ENCODE measurements at regions not wholly inside any gene's neighbourhood (a gene's known extent, or its start where the extent isn't known, plus 50 kb on each side); places are given as distances from the start of the nearest gene placed in this dataset.
"Not testable (repeated sequence)": the region's sequence is repeated elsewhere in the genome, so short reads cannot be mapped to it uniquely, and the experiment has no call there.

- no peak for DNase-seq (ENCODE audit: low read depth)
Measured at GRCh38 chr10:128578766-128579165, 452.5 kb upstream of the MKI67 start.

- no peak for DNase-seq (ENCODE audit: low read depth)
Measured at GRCh38 chr10:128579280-128579865, 453.1 kb upstream of the MKI67 start.

- no peak for DNase-seq (ENCODE audit: low read depth)
Measured at GRCh38 chr10:128579901-128580300, 453.7 kb upstream of the MKI67 start.

DNA sequence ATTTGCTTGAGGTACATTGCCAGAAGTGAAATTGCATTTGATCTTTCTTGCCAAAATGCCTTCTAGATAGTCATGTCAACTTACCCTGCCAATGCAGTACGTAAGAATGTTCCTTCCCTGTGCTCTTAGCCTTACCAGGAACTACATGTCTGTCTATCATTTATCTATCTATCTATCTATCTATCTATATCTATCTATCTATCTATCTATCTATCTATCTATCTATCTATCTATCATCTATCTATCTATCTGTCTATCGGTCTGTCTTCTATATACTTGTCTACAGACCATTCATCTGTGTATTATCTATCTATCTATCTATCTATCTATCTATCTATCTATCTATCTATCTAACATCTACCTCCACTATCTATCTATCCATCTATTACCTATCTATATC lies 456.9 kb upstream of the MKI67 start:
- DNase-seq (ENCODE audit: low read depth) = not testable (repeated sequence)

DNA sequence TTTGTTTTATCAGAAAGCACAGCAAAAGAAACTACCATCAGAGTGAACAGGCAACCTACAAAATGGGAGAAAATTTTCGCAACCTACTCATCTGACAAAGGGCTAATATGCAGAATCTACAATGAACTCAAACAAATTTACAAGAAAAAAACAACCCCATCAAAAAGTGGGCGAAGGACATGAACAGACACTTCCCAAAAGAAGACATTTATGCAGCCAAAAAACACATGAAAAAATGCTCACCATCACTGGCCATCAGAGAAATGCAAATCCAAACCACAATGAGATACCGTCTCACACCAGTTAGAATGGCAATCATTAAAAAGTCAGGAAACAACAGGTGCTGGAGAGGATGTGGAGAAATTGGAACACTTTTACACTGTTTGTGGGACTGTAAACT lies 460.4 kb upstream of the MKI67 start:
- DNase-seq (ENCODE audit: low read depth) = not testable (repeated sequence)

GRCh38 chr10:128587689-128588088 lies 461.5 kb upstream of the MKI67 start:
- DNase-seq (ENCODE audit: low read depth) = no peak

GRCh38 chr10:128588402-128588801 lies 462.2 kb upstream of the MKI67 start:
- no peak for DNase-seq (ENCODE audit: low read depth)

- DNase-seq (ENCODE audit: low read depth) = no peak
Measured at GRCh38 chr10:128594688-128595087, 468.5 kb upstream of the MKI67 start.

GRCh38 chr10:128596906-128597305 lies 470.7 kb upstream of the MKI67 start:
- no peak for DNase-seq (ENCODE audit: low read depth)

DNA sequence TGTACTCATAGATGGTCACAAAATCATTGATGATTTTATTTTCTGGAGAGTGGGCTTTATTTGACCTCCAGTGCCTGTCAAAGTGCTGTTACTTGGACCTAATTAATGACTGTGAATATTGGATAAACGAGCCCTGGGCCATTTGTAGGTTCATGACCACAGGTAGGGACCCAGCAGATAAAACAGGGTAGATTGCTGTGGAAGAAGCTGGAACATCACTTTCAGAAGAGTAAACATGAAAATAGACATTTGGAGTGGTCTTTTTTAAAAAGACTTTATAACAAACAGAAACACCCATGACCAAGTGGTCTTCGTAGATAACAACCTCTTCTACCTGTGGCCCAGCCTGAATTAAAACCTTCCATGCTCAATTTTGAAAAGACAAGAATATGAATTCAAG lies 472.8 kb upstream of the MKI67 start:
- DNase-seq (ENCODE audit: low read depth) = no peak

GRCh38 chr10:128599538-128599937 lies 473.3 kb upstream of the MKI67 start:
- no peak for DNase-seq (ENCODE audit: low read depth)

DNA sequence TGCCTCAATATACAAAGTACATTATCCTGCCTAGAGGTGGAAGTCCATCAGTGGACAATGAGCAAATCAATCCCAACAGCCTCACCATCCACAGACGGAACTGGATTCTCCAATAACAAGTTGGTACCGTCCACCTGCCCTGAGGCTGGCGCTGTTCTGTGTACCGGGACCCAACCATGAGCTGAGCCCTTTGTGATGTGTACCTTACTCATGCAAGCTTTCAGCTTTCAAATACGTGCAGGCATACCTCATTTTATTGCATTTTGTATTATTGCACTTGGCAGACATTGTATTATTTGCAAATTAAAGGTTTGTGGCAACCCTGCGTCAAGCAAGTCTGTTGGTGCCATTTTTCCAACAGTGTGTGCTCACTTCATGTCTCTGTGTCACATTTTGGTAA lies 476.0 kb upstream of the MKI67 start:
- DNase-seq (ENCODE audit: low read depth) = no peak

- DNase-seq (ENCODE audit: low read depth) = no peak
Measured at GRCh38 chr10:128604025-128604424, 477.8 kb upstream of the MKI67 start.

DNA sequence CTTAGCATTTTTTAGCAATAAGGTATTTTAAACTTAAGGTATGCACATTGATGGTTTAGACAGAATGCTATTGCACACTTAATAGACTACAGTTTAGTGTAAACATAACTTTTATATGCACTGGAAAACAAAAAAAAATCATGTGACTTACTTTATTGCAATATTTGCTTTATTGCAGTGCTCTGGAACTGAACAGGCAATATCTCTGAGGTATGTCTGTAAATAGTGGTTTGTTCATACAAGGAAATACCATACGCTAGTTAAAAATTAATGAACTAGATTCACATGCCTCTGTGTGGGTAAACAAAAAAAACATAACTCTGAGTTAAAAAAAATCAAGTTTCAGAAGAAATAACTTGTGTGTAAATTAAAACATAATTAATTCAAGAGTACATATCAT lies 479.0 kb upstream of the MKI67 start:
- no peak for DNase-seq (ENCODE audit: low read depth)

- no peak for DNase-seq (ENCODE audit: low read depth)
Measured at GRCh38 chr10:128606055-128606454, 479.8 kb upstream of the MKI67 start.

GRCh38 chr10:128608791-128609190 lies 482.6 kb upstream of the MKI67 start:
- DNase-seq (ENCODE audit: low read depth) = no peak

- DNase-seq (ENCODE audit: low read depth) = no peak
Measured at GRCh38 chr10:128609460-128609859, 483.2 kb upstream of the MKI67 start.

GRCh38 chr10:128610113-128610512 lies 483.9 kb upstream of the MKI67 start:
- no peak for DNase-seq (ENCODE audit: low read depth)

- DNase-seq (ENCODE audit: low read depth) = no peak
Measured at GRCh38 chr10:128612195-128612594, 486.0 kb upstream of the MKI67 start.

GRCh38 chr10:128612631-128613030 lies 486.4 kb upstream of the MKI67 start:
- no peak for DNase-seq (ENCODE audit: low read depth)

DNA sequence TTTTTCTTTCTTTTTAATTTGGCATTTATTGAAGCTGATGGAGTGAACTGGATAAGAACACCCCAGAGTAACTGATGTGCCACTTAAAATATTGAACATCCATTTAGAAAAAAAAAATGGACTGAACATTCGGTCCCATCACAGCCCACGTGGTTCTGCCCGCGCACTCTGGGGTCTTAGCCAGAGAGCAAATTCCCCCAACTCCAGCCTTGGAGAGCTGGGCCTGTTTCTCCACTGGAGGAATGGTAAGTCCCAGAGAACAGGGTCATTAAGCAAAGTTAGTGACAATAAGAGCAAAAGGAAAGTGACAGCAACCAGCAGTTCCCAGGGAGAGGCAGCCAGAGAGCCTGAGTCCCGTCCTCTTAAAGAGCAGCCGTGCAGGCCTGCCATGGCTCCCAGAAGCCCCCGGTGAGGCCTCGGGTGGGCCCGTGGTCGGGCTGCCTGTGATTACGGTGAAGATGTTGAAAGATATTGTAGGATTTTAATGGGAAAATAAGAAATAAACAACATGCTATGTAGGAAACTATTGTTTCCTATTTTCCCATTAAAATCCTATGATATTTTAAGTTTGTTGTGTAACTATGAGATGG lies 487.9 kb upstream of the MKI67 start:
- no peak for DNase-seq (ENCODE audit: low read depth)

DNA sequence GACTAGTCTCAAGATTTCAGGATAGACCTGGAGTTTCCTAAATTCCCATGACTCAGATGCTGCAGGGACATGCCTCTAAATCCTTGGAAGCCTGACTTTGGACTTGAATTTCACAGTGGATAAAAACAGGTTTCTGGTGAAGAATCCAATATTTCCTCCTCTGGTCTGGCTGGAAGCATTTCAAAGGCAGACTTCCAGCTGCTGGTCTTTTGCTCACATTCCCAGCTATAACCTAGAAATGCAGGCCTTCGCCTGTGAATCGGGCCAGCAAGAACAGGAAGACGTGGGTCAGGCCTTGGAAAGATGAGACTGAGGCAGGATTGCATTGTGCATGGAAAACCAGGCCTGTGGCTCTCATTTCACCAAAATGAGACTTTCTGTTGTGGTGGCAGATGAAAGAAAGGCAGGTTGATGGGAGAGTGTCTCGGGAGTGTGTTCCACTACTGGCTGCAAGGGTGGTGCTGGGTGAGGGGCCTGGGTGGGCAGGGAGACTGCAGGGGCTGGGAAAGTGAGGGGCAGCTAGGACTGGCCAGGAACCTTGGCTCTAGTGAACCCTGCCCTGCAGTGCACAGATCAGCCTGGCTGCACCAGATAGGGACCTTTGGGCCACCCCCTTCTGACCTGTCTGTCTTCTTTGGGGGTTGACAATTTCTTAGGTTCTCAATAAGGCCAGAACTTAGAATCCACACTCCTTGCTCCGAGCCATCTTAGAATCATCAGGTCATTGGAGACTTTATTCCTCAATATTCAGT lies 488.8 kb upstream of the MKI67 start:
- no peak for DNase-seq (ENCODE audit: low read depth)

GRCh38 chr10:128617532-128617931 lies 491.3 kb upstream of the MKI67 start:
- DNase-seq (ENCODE audit: low read depth) = no peak

- no peak for DNase-seq (ENCODE audit: low read depth)
Measured at GRCh38 chr10:128622706-128623105, 496.5 kb upstream of the MKI67 start.

All from HS-5 (cell line).